NCI-H128 (cell line): ENCODE measurements at regions not wholly inside any gene's neighbourhood (a gene's known extent, or its start where the extent isn't known, plus 50 kb on each side); places are given as distances from the start of the nearest gene placed in this dataset.

ENCODE experiments used
- DNase-seq: peaks from one replicate; lab custom pipeline; 2025; ENCODE audit not compliant: unreplicated experiment; lab: John Stamatoyannopoulos, UW

DNA sequence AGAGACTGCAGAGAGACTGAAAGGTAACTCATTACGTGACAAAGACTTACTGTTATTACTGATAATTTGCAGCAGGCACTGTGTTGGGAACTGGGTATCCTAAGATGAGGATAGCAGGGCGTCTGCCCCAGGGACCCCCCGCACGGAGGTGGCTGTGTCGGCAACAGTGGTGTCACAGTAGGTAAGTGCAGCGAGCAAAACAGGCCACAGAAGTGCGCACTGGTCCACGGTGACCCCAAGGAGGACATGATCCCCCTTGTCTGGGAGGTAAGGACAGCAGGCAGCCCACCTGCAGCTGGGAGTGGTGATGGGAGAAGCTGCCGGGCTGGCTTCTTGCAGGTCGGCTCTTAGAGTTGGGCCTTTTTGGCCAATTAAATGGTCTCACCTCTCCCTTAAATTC lies 82.9 kb downstream of the FAM43A start:
- no peak for DNase-seq

DNA sequence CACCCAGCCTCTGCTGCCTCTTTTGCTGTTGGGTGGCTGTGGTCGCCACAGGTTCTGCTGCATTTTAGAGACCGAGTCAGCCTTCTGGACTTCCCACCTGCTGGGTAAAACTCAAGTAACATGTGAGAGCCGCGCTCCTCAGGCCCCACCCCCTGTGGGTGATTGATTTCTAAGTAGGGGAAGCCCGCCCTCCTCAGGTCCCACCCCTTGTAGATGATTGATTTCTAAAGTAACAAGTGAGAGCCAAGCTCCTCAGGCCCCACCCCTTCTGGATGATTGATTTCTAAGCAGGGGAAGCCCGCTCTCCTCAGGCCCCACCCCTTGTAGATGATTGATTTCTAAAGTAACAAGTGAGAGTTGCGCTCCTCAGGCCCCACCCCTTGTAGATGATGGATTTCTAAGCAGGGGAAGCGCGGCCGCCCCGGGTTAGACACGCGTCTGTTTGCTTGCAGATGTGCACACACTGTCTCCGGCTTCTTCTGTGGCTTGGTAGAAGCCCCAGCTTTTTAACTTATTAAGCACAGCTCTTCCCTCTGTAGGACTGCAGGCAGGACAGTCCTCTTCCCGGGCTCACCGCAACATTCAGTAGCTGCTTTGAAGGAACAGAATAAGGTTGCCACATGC lies 83.4 kb downstream of the FAM43A start:
- peak; percentile 92 for DNase-seq

- DNase-seq = no peak
Observed at GRCh38 chr3:194772241-194773000, 86.7 kb downstream of the FAM43A start.

GRCh38 chr3:194773216-194773615 lies 87.5 kb downstream of the FAM43A start:
- DNase-seq = no peak

DNA sequence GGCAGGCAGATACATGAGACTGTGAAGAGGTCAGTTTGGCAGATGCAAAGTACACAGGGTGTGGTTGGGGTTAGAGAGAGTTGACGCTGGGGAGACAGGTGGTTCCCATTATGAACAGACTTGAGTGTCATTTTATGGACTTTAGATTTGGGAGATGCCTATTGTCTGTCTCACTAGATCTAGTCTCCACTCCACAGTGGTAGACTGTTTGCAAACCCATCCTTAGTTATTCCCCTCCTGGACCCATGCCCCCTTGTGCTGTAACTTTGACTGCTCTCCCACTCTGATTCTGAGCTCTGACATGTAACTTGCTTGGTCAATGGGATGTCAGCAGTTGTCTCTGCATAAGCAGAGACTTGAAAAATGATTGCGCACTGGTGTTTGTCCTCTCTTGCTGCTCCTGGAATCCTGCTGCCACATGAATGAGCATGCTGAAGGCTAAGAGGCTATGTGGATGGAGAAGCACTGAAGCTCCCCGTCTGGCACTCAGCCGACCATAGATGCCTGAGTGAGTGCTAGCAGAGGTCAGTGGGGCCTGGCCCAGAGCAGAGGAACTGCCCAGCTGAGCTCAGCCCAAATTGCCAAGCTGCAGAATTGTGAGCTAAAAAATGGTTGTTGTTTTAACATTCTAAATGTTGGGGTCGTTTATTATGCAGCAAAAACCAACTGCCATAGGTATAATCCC lies 88.2 kb downstream of the FAM43A start:
- DNase-seq = no peak

- no peak for DNase-seq
Observed at GRCh38 chr3:194775266-194775665, 89.6 kb downstream of the FAM43A start.

DNA sequence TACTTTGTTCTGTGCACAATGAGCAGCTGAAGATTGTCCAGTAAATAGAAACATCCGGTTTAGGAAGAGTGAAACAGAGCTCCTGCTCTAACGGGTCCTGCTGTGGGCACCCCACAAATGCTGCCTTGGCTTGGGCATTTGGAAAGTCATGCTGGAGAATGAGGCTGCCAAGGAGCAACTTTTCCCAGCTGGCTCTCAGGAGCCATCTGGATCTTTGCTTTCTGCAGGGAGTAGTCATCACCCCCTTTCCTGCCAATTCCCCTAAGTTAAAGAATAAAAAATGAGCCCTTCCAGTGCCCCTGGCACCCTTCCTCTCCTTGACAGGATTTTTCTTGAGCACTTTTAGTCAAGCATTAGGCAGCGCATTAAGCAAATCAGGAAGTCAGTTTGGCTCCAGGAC lies 90.0 kb downstream of the FAM43A start:
- no peak for DNase-seq

DNA sequence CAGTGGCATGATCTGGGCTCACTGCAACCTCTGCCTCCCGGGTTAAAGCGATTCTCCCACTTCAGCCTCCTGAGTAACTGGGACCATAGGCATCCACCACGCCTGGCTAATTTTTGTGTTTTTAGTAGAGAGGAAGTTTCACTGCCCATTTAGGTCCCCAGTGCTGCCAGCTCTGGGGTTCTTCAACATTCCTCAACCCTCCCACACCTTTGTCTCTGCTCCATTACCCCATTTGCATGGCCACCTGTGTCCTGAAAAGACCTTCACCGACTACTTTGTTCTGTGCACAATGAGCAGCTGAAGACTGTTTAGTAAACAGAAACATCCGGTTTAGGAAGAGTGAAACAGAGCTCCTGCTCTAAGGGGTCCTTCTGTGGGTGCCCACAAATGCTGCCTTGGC lies 92.0 kb downstream of the FAM43A start:
- no peak for DNase-seq

- no peak for DNase-seq
Observed at GRCh38 chr3:194779729-194780224, 94.1 kb downstream of the FAM43A start.

GRCh38 chr3:194780706-194781105 lies 95.0 kb downstream of the FAM43A start:
- no peak for DNase-seq

DNA sequence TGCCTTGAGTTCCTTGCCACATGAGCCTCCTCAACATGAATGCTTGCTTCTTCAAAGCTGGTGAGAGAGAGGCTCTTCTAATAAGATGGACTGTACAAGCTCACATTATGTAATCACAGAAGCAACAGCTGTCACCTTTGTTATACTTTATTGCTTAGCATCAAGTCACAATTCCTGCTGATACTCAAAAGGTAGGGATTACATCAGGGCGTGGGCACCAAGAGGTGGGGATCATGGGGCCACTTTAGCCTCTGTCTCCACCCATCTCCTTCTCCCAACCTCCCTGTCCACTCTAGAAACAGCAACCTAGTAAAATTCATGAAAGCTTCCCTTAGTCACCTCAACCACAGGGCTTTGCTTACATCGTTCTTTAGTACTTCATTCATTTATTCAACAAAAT lies 95.9 kb downstream of the FAM43A start:
- DNase-seq = no peak

- no peak for DNase-seq
Observed at GRCh38 chr3:194782698-194783404, 97.2 kb downstream of the FAM43A start.

DNA sequence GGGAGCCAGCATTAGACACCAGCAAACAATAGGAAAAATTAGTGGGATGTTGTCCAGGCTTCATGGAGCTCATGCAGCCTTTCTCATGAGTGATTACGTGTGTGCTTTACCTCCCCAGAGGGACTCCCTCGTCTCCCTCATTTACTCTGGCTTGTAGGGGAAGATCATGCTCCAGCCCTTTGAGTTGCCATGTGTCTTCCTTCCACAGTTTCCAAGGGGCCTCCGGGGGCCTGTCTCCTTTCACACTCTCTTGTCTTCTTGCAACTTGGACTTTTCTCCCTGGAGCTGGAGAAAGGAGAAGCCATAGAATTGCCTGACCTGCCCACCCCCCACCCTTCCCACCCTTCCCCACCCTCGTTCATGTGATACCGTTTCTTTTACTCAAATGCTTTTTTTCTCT lies 98.7 kb downstream of the FAM43A start:
- no peak for DNase-seq

DNA sequence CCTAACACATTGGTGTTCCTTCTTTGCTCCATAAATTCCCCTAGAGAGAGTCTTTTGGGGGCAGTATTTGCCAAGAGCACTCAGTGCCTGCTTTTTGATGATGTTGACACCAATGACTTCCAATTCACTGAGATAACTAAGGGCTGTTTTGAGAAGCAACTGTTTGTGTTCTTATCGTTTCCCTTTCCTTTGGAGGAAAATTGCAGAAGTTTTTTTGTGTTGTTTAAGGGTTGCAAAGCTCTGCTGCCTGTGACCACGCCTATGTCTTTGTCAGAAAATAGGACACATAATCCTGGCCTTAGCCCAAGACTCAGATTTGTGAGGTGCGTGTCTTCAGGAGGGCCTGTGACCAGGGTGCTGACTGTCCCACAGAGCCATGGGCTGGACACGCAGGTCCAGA lies 99.6 kb downstream of the FAM43A start:
- DNase-seq = no peak

- no peak for DNase-seq
Observed at GRCh38 chr3:194787072-194787471, 101.4 kb downstream of the FAM43A start.

DNA sequence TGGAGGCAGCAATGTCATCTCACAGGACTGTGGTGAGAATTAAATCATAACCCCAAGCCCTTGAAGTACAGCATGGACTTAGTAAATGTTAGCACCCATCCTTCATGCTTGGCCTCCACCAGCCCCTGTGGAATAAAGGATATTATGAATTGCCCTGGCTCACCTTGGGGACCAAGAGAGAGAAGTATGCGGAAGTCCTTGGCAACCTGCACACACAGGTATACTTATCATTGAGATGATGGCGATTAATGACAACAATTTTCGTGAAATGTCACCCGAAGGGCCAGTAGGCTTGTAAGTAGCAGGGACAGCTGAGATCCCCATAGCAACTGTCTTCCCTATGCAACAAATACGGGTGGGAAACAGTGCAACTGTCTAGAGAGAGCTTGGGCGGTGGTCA lies 102.0 kb downstream of the FAM43A start:
- no peak for DNase-seq

DNA sequence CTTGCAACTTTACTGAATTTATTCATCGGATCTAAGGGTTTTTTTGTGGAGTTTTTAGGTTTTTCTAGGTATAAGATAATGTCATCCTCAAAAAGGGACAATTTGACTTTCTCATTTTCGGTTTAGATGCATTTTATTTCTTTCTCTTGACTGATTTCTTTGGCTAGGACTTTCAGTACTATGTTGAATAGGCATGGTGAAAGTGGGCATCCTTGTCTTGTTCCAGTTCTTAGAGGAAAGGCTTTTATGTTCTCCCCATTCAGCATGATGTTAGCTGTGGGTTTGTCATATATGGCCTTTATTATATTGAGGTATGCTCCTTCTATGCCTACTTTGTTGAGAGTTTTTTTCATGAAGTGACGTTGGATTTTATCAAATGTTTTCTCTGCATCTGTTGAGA lies 106.7 kb downstream of the FAM43A start:
- no peak for DNase-seq

- no peak for DNase-seq
Observed at GRCh38 chr3:194797555-194798250, 112.0 kb downstream of the FAM43A start.

- DNase-seq = no peak
Observed at GRCh38 chr3:194798486-194798885, 112.8 kb downstream of the FAM43A start.

DNA sequence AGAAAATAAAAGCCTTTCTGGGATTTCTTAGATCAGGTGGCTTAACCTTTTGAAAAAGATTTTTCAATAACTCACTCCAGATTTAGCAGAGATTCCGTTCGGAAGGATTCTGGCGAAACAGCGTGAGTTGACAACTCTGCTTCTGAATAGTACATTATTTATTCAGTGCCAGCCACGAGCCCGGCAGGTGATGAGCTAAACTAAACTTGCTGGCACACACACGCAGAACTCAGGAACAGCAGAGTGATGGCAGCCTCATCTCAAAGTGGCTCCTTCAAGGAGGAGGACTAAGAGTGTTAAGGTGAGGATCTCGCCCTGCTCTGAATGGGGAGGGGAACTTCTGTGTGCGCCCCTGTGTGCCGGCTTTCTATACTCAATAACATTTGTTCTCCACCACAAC lies 114.3 kb downstream of the FAM43A start:
- no peak for DNase-seq
